Activated T-helper 17 cell treated with anti-CD3 and anti-CD28 coated beads, Interleukin-2, amount 50 U/mL, for 72 hours (primary cell): ENCODE measurements at regions not wholly inside any gene's neighbourhood (a gene's known extent, or its start where the extent isn't known, plus 50 kb on each side); places are given as distances from the start of the nearest gene placed in this dataset.

Experiments
- ATAC-seq: fragments of 150-1000 bp; cut with Tn5 transposase; replicated peaks from 2 replicates; pipeline ENCODE4 v1.10.0; 2021; ENCODE audit warnings: mild to moderate bottlenecking, moderate library complexity
- H3K27ac Mint-ChIP-seq: one replicate; pipeline ENCODE4 v1.8.0; 2022; ENCODE audit warnings: mixed read lengths
- H3K27me3 Mint-ChIP-seq: one replicate; pipeline ENCODE4 v1.8.0; 2022; ENCODE audit warnings: mixed read lengths
- H3K36me3 Mint-ChIP-seq: one replicate; pipeline ENCODE4 v1.8.0; 2022; ENCODE audit warnings: low read depth, mild to moderate bottlenecking, mixed read lengths
- H3K4me1 Mint-ChIP-seq: one replicate; pipeline ENCODE4 v1.8.0; 2022; ENCODE audit warnings: mixed read lengths
- H3K4me3 Mint-ChIP-seq: one replicate; pipeline ENCODE4 v1.8.0; 2022; ENCODE audit warnings: mild to moderate bottlenecking, mixed read lengths
- H3K9me3 Mint-ChIP-seq: one replicate; pipeline ENCODE4 v1.8.0; 2022; ENCODE audit warnings: mixed read lengths

GRCh38 chr2:6531304-6531703 is 334.4 kb downstream of the CMPK2 start:
- H3K27me3 Mint-ChIP-seq, result no peaks in the 10 kb centered on the region
- no peaks in the 10 kb centered on the region for H3K4me1 Mint-ChIP-seq
- ATAC-seq, result no peak
- H3K27ac Mint-ChIP-seq, result no peak overlapping the region
- peaks cover 4% of the 10 kb centered on the region for H3K9me3 Mint-ChIP-seq
- H3K36me3 Mint-ChIP-seq, result no peaks in the 10 kb centered on the region
- no peak overlapping the region for H3K4me3 Mint-ChIP-seq

DNA sequence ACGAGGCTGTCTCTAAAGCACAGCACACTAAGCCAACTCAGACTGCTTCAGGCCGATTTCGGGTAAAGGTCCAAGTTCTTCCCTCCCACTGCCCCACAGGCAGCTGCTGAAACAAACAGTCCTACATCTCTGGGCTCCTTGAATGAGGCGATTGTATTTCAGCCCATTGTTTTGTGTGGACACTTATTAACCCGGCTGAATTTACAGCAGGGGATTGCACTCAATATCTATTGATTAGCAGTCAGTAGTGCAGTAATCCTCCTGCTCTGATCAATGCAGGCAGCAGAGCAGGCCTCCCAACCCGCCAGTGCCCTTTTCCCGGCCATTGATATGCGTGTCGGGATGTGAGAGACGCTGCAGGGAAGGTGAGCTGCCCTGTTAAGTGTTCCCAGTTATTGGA is 330.1 kb downstream of the CMPK2 start:
- H3K27ac Mint-ChIP-seq, result no peak overlapping the region
- H3K9me3 Mint-ChIP-seq, result peaks cover 4% of the 10 kb centered on the region
- H3K27me3 Mint-ChIP-seq, result peaks cover 6% of the 10 kb centered on the region
- no peak for ATAC-seq
- no peak overlapping the region for H3K4me3 Mint-ChIP-seq
- no peaks in the 10 kb centered on the region for H3K36me3 Mint-ChIP-seq
- H3K4me1 Mint-ChIP-seq, result no peaks in the 10 kb centered on the region

DNA sequence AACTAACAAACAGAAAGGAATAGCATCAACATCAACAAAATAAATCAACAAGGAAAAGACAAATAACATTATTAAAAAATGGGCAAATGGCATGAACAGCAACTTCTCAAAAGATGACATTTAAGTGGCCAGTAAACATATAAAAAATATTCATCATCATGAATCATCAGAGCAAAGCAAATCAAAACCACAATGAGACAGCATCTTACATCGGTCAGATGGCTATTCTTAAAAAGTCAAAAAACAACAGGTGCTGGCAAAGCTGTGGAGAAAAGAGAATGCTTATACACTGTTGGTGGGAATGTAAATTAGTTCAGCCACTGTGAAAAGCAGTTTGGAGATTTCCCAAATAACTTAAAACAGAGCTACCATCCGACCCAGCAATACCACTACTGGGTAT is 327.1 kb downstream of the CMPK2 start:
- ATAC-seq, result no peak
- Mint-ChIP-seq H3K27me3 (peaks cover 6% of the 10 kb centered on the region), H3K36me3 (no peaks in the 10 kb centered on the region), H3K9me3 (no peaks in the 10 kb centered on the region), H3K4me1 (no peaks in the 10 kb centered on the region), H3K4me3 (no peak overlapping the region), H3K27ac (no peak overlapping the region)

- Mint-ChIP-seq H3K4me1 (no peaks in the 10 kb centered on the region), H3K27me3 (peaks cover 4% of the 10 kb centered on the region)
These were observed 320.4 kb downstream of the CMPK2 start for GRCh38 chr2:6545336-6545735.

GRCh38 chr2:6545795-6546194 is 319.9 kb downstream of the CMPK2 start:
- no peak overlapping the region for H3K4me3 Mint-ChIP-seq
- no peaks in the 10 kb centered on the region for H3K4me1 Mint-ChIP-seq
- peaks cover 4% of the 10 kb centered on the region for H3K27me3 Mint-ChIP-seq
- no peaks in the 10 kb centered on the region for H3K36me3 Mint-ChIP-seq
- no peak for ATAC-seq
- H3K27ac Mint-ChIP-seq, result no peak overlapping the region
- peaks cover 11% of the 10 kb centered on the region for H3K9me3 Mint-ChIP-seq

More at GRCh38 chr2:6545336-6545735, 320.4 kb downstream of the CMPK2 start:
- Mint-ChIP-seq H3K9me3 (peaks cover 9% of the 10 kb centered on the region), H3K27ac (no peak overlapping the region), H3K36me3 (no peaks in the 10 kb centered on the region), H3K4me3 (no peak overlapping the region)
- no peak for ATAC-seq

- Mint-ChIP-seq H3K9me3 (peaks cover 6% of the 10 kb centered on the region), H3K27ac (no peak overlapping the region), H3K36me3 (no peaks in the 10 kb centered on the region), H3K4me1 (no peaks in the 10 kb centered on the region), H3K27me3 (peaks cover 2% of the 10 kb centered on the region), H3K4me3 (no peak overlapping the region)
- ATAC-seq, result no peak
These were observed 311.2 kb downstream of the CMPK2 start for GRCh38 chr2:6554466-6554865.

GRCh38 chr2:6556755-6557154 is 309.0 kb downstream of the CMPK2 start:
- no peak for ATAC-seq
- Mint-ChIP-seq H3K4me3 (no peak overlapping the region), H3K27me3 (peaks cover 4% of the 10 kb centered on the region), H3K9me3 (no peaks in the 10 kb centered on the region), H3K4me1 (no peaks in the 10 kb centered on the region), H3K36me3 (no peaks in the 10 kb centered on the region), H3K27ac (no peak overlapping the region)

DNA sequence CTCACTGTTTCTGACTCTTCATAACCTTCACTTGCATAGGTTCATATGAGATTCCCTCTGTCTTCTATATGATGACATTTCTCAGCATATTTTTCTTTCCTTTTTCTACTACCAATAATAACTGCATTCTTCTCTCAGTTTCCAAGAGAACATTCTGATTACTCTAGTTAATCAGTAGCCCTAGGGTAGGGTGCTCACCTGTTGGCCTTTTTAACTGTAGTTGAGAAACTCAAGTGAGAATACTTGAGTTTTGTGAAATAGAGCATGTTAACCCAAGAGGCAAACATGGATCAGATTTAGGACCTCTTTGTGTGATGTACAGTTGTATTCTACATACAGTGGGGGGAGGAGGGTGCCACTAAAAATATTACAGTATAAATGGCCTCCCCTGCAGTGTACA is 308.0 kb downstream of the CMPK2 start:
- Mint-ChIP-seq H3K4me3 (no peak overlapping the region), H3K4me1 (no peaks in the 10 kb centered on the region), H3K36me3 (no peaks in the 10 kb centered on the region), H3K27ac (no peak overlapping the region), H3K27me3 (peaks cover 4% of the 10 kb centered on the region), H3K9me3 (no peaks in the 10 kb centered on the region)
- ATAC-seq, result no peak

DNA sequence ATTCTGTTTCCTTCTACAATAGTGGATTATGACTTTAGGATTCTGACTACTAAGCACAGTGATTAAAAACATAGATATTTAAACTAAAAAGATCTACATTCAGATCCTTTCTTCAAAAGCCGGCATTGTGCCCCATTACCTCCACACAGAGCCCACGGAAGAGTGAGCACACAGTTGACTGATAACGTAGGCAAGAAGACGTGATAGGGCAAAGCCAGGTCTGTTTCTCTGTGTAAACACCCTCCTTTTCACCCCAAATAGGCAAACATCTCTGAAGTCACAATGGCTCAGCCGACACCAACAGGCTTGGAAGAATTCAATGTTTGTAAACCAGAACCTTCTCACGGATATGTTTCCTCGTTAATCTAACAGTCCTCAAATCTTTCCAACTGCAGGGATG is 302.9 kb downstream of the CMPK2 start:
- no peaks in the 10 kb centered on the region for H3K9me3 Mint-ChIP-seq
- no peaks in the 10 kb centered on the region for H3K4me1 Mint-ChIP-seq
- peaks cover 4% of the 10 kb centered on the region for H3K27me3 Mint-ChIP-seq
- H3K4me3 Mint-ChIP-seq, result no peak overlapping the region
- ATAC-seq, result no peak
- H3K36me3 Mint-ChIP-seq, result no peaks in the 10 kb centered on the region
- H3K27ac Mint-ChIP-seq, result no peak overlapping the region

- no peak overlapping the region for H3K27ac Mint-ChIP-seq
- no peak for ATAC-seq
- H3K9me3 Mint-ChIP-seq, result no peaks in the 10 kb centered on the region
- H3K4me3 Mint-ChIP-seq, result no peak overlapping the region
- H3K4me1 Mint-ChIP-seq, result no peaks in the 10 kb centered on the region
- no peaks in the 10 kb centered on the region for H3K36me3 Mint-ChIP-seq
- peaks cover 4% of the 10 kb centered on the region for H3K27me3 Mint-ChIP-seq
These were observed 301.4 kb downstream of the CMPK2 start for GRCh38 chr2:6564326-6564725.

GRCh38 chr2:6574121-6574520 is 291.6 kb downstream of the CMPK2 start:
- Mint-ChIP-seq H3K4me3 (no peak overlapping the region), H3K27ac (no peak overlapping the region), H3K4me1 (no peaks in the 10 kb centered on the region), H3K36me3 (no peaks in the 10 kb centered on the region), H3K9me3 (peaks cover 3% of the 10 kb centered on the region), H3K27me3 (no peaks in the 10 kb centered on the region)
- no peak for ATAC-seq

GRCh38 chr2:6576302-6576701 is 289.4 kb downstream of the CMPK2 start:
- H3K27me3 Mint-ChIP-seq, result peaks cover 3% of the 10 kb centered on the region
- no peak overlapping the region for H3K4me3 Mint-ChIP-seq
- peaks cover 3% of the 10 kb centered on the region for H3K9me3 Mint-ChIP-seq
- H3K4me1 Mint-ChIP-seq, result no peaks in the 10 kb centered on the region
- no peaks in the 10 kb centered on the region for H3K36me3 Mint-ChIP-seq
- no peak for ATAC-seq
- H3K27ac Mint-ChIP-seq, result no peak overlapping the region

GRCh38 chr2:6577960-6578359 is 287.7 kb downstream of the CMPK2 start:
- H3K27me3 Mint-ChIP-seq, result peaks cover 5% of the 10 kb centered on the region
- no peak overlapping the region for H3K4me3 Mint-ChIP-seq
- no peak for ATAC-seq
- H3K9me3 Mint-ChIP-seq, result no peaks in the 10 kb centered on the region
- no peak overlapping the region for H3K27ac Mint-ChIP-seq
- no peaks in the 10 kb centered on the region for H3K4me1 Mint-ChIP-seq
- H3K36me3 Mint-ChIP-seq, result no peaks in the 10 kb centered on the region

DNA sequence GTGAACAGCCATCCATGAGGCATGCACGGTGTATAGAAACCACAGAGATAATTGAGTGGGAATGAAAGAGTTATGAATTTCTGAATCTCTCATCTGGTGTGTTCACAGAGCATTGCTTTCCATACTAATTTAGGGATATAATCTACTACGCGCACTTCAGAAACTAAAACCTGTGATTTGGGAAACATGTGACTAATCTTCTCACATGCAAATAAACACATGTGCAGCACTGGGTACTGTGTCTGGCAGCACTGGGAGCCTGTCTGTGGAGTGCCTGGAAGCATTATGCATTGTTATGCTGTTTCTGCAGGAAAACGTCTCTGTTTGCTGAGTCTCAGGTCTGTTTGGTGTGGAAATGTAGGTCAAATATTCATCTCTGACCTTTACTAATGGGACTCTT is 287.3 kb downstream of the CMPK2 start:
- Mint-ChIP-seq H3K4me1 (no peaks in the 10 kb centered on the region), H3K4me3 (no peak overlapping the region), H3K27me3 (peaks cover 5% of the 10 kb centered on the region), H3K9me3 (no peaks in the 10 kb centered on the region), H3K27ac (no peak overlapping the region), H3K36me3 (no peaks in the 10 kb centered on the region)
- no peak for ATAC-seq

DNA sequence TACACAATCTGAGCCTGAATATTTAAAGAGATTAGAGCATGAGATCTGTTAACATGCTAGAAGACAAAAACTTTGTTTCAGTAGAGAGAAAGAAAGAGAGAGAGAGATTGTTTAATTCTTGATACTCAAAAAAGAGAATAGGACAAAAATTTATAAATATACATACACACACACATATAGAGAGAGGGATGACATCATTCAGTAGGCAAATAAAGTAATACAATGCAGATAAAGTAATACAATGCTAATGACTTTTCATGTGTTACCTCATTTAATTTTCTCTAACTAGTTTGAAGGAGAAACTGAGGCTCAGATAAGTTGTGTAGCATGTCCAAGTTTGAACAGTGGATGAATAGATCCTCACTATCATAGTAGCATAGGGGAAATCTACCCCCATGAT is 286.4 kb downstream of the CMPK2 start:
- H3K4me3 Mint-ChIP-seq, result no peak overlapping the region

GRCh38 chr2:6580982-6581381 is 284.7 kb downstream of the CMPK2 start:
- Mint-ChIP-seq H3K27me3 (peaks cover 5% of the 10 kb centered on the region), H3K4me3 (no peak overlapping the region), H3K36me3 (no peaks in the 10 kb centered on the region), H3K27ac (no peak overlapping the region), H3K9me3 (no peaks in the 10 kb centered on the region), H3K4me1 (no peaks in the 10 kb centered on the region)
- no peak for ATAC-seq

More for the DNA sequence above, 286.4 kb downstream of the CMPK2 start:
- no peak overlapping the region for H3K27ac Mint-ChIP-seq
- H3K4me1 Mint-ChIP-seq, result no peaks in the 10 kb centered on the region
- H3K9me3 Mint-ChIP-seq, result no peaks in the 10 kb centered on the region
- peaks cover 5% of the 10 kb centered on the region for H3K27me3 Mint-ChIP-seq
- no peak for ATAC-seq
- H3K36me3 Mint-ChIP-seq, result no peaks in the 10 kb centered on the region
